Breast epithelium (tissue), 4 donors: ENCODE measurements at regions not wholly inside any gene's neighbourhood (a gene's known extent, or its start where the extent isn't known, plus 50 kb on each side); places are given as distances from the start of the nearest gene placed in this dataset.

Experiments
- DNase-seq, 2 donors: peaks; one replicate each; pipeline ENCODE4 v3.0.0-alpha.2; 2019; ENCODE audit warnings: low spot score in 2 of 2
- H3K27ac ChIP-seq, 2 donors: fragments of 200-600 bp; sonication (generic) in 1 of 2; one replicate each; pipeline ENCODE4 v1.5.1; 2016 to 2019; ENCODE audit warnings: mild to moderate bottlenecking in 1 of 2
- H3K27me3 ChIP-seq, 2 donors: fragments of 200-600 bp; sonication (generic) in 1 of 2; one replicate each; pipeline versions ENCODE4 v1.5.1 to v1.6.0; 2017 to 2019; ENCODE audit warnings: control low read depth in 1 of 2, mild to moderate bottlenecking in 1 of 2
- H3K36me3 ChIP-seq: fragments of 200-600 bp; one replicate; pipeline ENCODE4 v1.5.1; 2019
- H3K4me1 ChIP-seq, 2 donors: fragments of 200-600 bp; sonication (generic); one replicate each; pipeline ENCODE4 v1.5.1; 2016 to 2019; ENCODE audit warnings: control low read depth in 1 of 2
- H3K4me3 ChIP-seq, 3 donors: fragments of 200-600 bp; sonication (generic); 1 replicate in 2 of 3; 2 replicates in 1 of 3; pipeline ENCODE4 v1.5.1; 2016 to 2019; ENCODE audit warnings: mild to moderate bottlenecking in 3 of 3, moderate library complexity in 2 of 3
- H3K9me3 ChIP-seq, 2 donors: fragments of 200-600 bp; sonication (generic) in 1 of 2; one replicate each; pipeline ENCODE4 v1.5.1; 2016 to 2019; ENCODE audit warnings: control low read depth in 1 of 2
- POLR2A ChIP-seq: fragments of 450-650 bp; IDR thresholded peaks from one replicate; pipeline ENCODE4 v1.6.1; 2016; ENCODE audit warnings: antibody characterized with exemption, mild to moderate bottlenecking, moderate library complexity
- POLR2AphosphoS5 ChIP-seq, 3 donors: sonication (generic); formaldehyde crosslinking; IDR thresholded peaks; one replicate each; pipeline ENCODE4 v1.6.1; 2017; ENCODE audit warnings: antibody characterized with exemption in 3 of 3
- intact Hi-C: fragments of 100-400 bp; cut with DNase I; formaldehyde crosslinking; loops from one replicate; pipeline ENCODE4 v1.15.1; 2023; ENCODE audit warnings: low total_unique reads
- TF ChIP-seq, protein P1 (sequence below), 3 donors: fragments of 450-650 bp; IDR thresholded peaks; one replicate each; pipeline ENCODE4 v1.5.1; 2016 to 2017; ENCODE audit warnings: antibody characterized with exemption in 3 of 3, mild to moderate bottlenecking in 3 of 3, moderate library complexity in 3 of 3

GRCh38 chr12:19751078-19751477 is 311.8 kb downstream of the AEBP2 start:
- TF ChIP-seq POLR2A, result no peak
- no peak for TF ChIP-seq POLR2AphosphoS5 (IDR thresholded peaks at IDR 0.05)
- TF ChIP-seq, protein P1, sequence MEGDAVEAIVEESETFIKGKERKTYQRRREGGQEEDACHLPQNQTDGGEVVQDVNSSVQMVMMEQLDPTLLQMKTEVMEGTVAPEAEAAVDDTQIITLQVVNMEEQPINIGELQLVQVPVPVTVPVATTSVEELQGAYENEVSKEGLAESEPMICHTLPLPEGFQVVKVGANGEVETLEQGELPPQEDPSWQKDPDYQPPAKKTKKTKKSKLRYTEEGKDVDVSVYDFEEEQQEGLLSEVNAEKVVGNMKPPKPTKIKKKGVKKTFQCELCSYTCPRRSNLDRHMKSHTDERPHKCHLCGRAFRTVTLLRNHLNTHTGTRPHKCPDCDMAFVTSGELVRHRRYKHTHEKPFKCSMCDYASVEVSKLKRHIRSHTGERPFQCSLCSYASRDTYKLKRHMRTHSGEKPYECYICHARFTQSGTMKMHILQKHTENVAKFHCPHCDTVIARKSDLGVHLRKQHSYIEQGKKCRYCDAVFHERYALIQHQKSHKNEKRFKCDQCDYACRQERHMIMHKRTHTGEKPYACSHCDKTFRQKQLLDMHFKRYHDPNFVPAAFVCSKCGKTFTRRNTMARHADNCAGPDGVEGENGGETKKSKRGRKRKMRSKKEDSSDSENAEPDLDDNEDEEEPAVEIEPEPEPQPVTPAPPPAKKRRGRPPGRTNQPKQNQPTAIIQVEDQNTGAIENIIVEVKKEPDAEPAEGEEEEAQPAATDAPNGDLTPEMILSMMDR (IDR thresholded peaks at IDR 0.05), result no peak
- no peak overlapping the region for H3K4me3 ChIP-seq
- H3K27ac ChIP-seq, result no peak overlapping the region
- H3K9me3 ChIP-seq, result peaks cover 8 to 30% of the 10 kb centered on the region in 2 donors
- no peaks in the 10 kb centered on the region for H3K36me3 ChIP-seq
- intact Hi-C loops, result no loop called here
- H3K27me3 ChIP-seq, result no peaks in the 10 kb centered on the region
- no peaks in the 10 kb centered on the region for H3K4me1 ChIP-seq
- no peak for DNase-seq

- H3K27ac ChIP-seq, result no peak overlapping the region
- TF ChIP-seq POLR2AphosphoS5 (IDR thresholded peaks at IDR 0.05), result no peak
- no peak for TF ChIP-seq POLR2A
- TF ChIP-seq, protein P1 (IDR thresholded peaks at IDR 0.05), result no peak
- H3K27me3 ChIP-seq, result no peaks in the 10 kb centered on the region
- intact Hi-C loops, result no loop called here
- DNase-seq, result no peak
- H3K4me1 ChIP-seq, result no peaks in the 10 kb centered on the region
- H3K9me3 ChIP-seq, result peaks cover 8 to 30% of the 10 kb centered on the region in 2 donors
- H3K36me3 ChIP-seq, result no peaks in the 10 kb centered on the region
- no peak overlapping the region for H3K4me3 ChIP-seq
Observed at GRCh38 chr12:19752712-19753111, 313.4 kb downstream of the AEBP2 start.

DNA sequence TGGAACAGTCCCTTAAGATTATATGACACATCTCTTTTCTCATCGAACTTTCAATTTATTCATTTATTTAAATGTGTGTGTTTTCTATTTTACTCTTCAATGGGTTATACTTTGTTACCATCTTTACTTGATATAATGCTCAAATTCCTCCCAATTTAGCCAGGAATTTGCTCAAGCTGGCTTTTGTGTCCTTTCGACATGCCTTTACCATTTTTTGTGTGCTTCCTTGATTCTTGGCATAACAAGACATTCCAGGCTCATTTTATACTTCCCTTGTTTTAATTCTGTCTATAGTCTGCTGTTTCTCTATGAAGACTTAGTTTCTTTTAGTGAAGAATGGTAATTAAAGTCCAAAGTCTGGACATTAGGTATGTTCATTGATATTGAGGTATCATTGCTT is 315.8 kb downstream of the AEBP2 start:
- no peaks in the 10 kb centered on the region for H3K36me3 ChIP-seq
- no peak overlapping the region for H3K27ac ChIP-seq
- TF ChIP-seq POLR2AphosphoS5 (IDR thresholded peaks at IDR 0.05) (no peak), POLR2A (no peak)
- TF ChIP-seq, protein P1 (IDR thresholded peaks at IDR 0.05), result no peak
- H3K4me3 ChIP-seq, result no peak overlapping the region
- DNase-seq, result no peak
- H3K9me3 ChIP-seq, result peaks cover 8 to 17% of the 10 kb centered on the region in 2 donors
- intact Hi-C loops, result no loop called here
- no peaks in the 10 kb centered on the region for H3K27me3 ChIP-seq
- H3K4me1 ChIP-seq, result no peaks in the 10 kb centered on the region

DNA sequence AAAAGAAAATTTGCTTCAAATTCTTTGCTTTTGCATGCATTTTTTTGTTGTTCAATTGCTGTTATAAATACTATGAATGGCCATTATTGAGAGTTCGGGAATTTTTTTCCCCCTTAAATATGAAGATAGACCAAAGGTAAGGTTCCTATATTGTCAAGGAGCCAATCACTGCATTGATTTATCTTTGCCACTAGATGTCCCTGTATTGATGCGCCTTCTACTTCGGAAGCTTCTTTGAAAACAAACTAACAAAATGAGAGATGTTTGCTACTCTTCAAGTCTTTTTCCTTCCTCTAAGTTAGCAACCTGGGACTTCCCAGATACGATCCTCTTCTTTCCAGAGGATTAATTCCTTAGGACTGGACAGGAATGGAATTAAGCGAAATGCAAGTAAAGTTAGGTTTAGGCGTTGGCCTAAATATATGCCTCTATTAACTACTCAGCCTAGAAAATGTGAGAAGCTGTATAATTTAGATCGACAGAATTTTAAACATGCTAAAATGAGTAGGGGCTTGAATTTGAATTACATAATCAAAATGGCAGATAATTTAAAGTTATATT is 318.1 kb downstream of the AEBP2 start:
- Histone ChIP-seq H3K4me3 (no peak overlapping the region), H3K36me3 (no peaks in the 10 kb centered on the region), H3K27ac (no peak overlapping the region), H3K9me3 (peaks cover 8 to 14% of the 10 kb centered on the region in 2 donors), H3K27me3 (no peaks in the 10 kb centered on the region), H3K4me1 (no peaks in the 10 kb centered on the region)
- intact Hi-C loops, result no loop called here
- DNase-seq, result no peak
- TF ChIP-seq, protein P1 (IDR thresholded peaks at IDR 0.05), result peak in 1 of 3 donors; percentile 44
- TF ChIP-seq POLR2A (no peak), POLR2AphosphoS5 (IDR thresholded peaks at IDR 0.05) (no peak)

DNA sequence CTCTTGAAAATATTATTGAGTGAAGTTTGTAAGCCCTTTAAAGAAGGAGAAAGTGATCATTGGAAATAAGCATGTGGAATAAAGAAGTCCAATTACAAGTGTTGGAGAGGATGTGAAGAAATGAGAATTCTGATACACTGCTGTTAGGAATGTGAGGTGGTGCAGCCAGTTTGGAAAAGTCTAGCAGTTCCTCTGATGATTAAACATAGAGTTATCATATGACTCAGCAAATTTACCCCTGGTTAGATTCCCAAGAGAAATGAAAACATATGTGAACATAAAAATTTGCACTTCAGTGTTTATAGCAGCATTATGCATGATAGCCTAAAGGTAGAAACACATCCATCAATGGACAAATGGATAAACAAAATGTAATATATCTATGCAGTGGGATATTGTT is 319.9 kb downstream of the AEBP2 start:
- intact Hi-C loops, result no loop called here
- DNase-seq, result no peak
- Histone ChIP-seq H3K4me1 (no peaks in the 10 kb centered on the region), H3K36me3 (no peaks in the 10 kb centered on the region), H3K27ac (no peak overlapping the region), H3K27me3 (no peaks in the 10 kb centered on the region), H3K4me3 (no peak overlapping the region), H3K9me3 (no peaks in the 10 kb centered on the region)
- no peak for TF ChIP-seq POLR2A
- TF ChIP-seq, protein P1 (IDR thresholded peaks at IDR 0.05), result no peak
- no peak for TF ChIP-seq POLR2AphosphoS5 (IDR thresholded peaks at IDR 0.05)
